Lower leg skin (tissue), 4 donors: ENCODE measurements at regions not wholly inside any gene's neighbourhood (a gene's known extent, or its start where the extent isn't known, plus 50 kb on each side); places are given as distances from the start of the nearest gene placed in this dataset.

ENCODE experiments used
- DNase-seq, 2 donors: peaks; one replicate each; pipeline ENCODE4 v3.0.0-alpha.2; 2019; ENCODE audit warnings: low spot score in 2 of 2
- H3K4me3 ChIP-seq: fragments of 200-600 bp; sonication (generic); 2 replicates; pipeline ENCODE4 v1.5.1; 2017; ENCODE audit warnings: mild to moderate bottlenecking, low read depth; ENCODE audit not compliant: poor library complexity, severe bottlenecking
- POLR2A ChIP-seq, 2 donors: fragments of 450-650 bp; IDR thresholded peaks; one replicate each; pipeline ENCODE4 v1.6.1; 2016 to 2017; ENCODE audit warnings: antibody characterized with exemption in 2 of 2, mild to moderate bottlenecking in 1 of 2, moderate library complexity in 1 of 2
- WGBS, 2 donors: methylation state at CpG; one replicate each; pipeline ENCODE4 v1.1.5; 2018; 5-methylcytosine and 5-hydroxymethylcytosine counted together
- intact Hi-C: fragments of 100-400 bp; cut with DNase I; formaldehyde crosslinking; loops from one replicate; pipeline ENCODE4 v1.15.0; 2023; ENCODE audit warnings: low total_unique reads
- TF ChIP-seq, protein P1 (sequence below), 3 donors: fragments of 450-650 bp; IDR thresholded peaks; one replicate each; pipeline ENCODE4 v1.5.1; 2016; ENCODE audit warnings: antibody characterized with exemption in 3 of 3, mild to moderate bottlenecking in 3 of 3, moderate library complexity in 2 of 3

DNA sequence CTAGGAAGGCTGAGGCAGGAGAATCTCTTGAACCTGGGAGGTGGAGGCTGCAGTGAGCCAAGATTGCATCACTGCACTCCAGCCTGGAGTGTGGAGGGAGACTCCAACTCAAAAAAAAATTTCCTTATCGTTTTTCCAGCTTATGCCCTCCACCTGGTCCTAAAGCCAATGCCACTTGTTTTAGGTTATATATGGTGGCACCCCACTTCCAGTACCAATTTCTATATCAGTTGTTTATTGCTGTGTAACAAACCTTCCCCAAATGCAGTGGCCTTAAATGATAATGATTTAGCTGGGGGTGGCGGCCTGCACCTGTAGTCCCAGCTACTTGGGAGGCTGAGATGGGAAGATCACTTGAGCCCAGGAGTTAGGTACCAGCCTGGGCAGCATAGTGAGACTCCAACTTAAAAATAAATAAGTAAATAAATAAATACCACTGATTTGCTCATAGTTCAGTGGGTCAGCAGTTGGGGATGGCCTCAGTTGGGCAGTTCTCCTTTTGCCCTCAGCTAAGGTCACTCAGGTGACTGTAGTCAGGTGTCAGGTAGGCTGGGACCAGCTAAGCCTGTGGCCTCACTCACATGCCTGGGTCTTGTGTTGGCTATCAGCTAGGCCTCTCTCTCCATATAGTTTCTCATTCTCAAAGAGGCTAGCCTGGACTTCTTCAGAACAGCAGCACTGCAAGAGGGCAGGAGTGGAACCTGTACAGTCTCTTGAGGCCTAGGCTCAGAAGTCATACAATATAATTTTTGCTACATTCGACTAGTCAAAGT, 113.7 kb upstream of the GATA6 start:
- TF ChIP-seq, protein P1, sequence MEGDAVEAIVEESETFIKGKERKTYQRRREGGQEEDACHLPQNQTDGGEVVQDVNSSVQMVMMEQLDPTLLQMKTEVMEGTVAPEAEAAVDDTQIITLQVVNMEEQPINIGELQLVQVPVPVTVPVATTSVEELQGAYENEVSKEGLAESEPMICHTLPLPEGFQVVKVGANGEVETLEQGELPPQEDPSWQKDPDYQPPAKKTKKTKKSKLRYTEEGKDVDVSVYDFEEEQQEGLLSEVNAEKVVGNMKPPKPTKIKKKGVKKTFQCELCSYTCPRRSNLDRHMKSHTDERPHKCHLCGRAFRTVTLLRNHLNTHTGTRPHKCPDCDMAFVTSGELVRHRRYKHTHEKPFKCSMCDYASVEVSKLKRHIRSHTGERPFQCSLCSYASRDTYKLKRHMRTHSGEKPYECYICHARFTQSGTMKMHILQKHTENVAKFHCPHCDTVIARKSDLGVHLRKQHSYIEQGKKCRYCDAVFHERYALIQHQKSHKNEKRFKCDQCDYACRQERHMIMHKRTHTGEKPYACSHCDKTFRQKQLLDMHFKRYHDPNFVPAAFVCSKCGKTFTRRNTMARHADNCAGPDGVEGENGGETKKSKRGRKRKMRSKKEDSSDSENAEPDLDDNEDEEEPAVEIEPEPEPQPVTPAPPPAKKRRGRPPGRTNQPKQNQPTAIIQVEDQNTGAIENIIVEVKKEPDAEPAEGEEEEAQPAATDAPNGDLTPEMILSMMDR (IDR thresholded peaks at IDR 0.05): no peak
- TF ChIP-seq POLR2A (IDR thresholded peaks at IDR 0.05): no peak
- WGBS, 2 donors: 82 to 87% methylated on average over 3 of the region's 3 CpGs
- DNase-seq: no peak
- intact Hi-C loops: loop anchor here (10.0 kb wide), 1 partner anchor 1051 kb away; no protein-coding TSS in a partner anchor
- H3K4me3 ChIP-seq: no peak overlapping the region

DNA sequence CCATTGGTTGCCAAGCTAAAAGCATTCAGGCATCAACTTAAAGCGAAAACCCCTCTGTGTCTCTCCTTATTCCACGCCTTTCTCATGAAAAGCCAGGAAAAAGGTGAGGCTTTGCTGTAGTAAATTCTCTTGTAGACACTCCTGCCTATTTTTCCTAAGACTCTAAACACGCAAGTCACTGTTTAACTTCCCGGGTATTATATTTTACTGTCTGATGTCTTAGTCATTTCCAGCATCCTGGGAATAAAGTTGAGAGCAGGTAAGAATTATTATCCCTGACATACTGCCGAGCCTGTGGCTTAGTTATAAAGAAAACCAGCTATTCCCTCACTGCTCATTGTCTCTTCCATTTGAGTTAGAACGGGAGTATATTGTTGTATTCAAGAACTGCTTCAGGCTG, 112.4 kb upstream of the GATA6 start:
- 71 to 84% methylated on average over 6 of the region's 6 CpGs for WGBS, 2 donors
- no peak overlapping the region for H3K4me3 ChIP-seq
- no peak for TF ChIP-seq POLR2A (IDR thresholded peaks at IDR 0.05)
- TF ChIP-seq, protein P1 (IDR thresholded peaks at IDR 0.05): no peak
- no peak for DNase-seq
- intact Hi-C loops: loop anchor here (10.0 kb wide), 1 partner anchor 1052 kb away; no protein-coding TSS in a partner anchor

DNA sequence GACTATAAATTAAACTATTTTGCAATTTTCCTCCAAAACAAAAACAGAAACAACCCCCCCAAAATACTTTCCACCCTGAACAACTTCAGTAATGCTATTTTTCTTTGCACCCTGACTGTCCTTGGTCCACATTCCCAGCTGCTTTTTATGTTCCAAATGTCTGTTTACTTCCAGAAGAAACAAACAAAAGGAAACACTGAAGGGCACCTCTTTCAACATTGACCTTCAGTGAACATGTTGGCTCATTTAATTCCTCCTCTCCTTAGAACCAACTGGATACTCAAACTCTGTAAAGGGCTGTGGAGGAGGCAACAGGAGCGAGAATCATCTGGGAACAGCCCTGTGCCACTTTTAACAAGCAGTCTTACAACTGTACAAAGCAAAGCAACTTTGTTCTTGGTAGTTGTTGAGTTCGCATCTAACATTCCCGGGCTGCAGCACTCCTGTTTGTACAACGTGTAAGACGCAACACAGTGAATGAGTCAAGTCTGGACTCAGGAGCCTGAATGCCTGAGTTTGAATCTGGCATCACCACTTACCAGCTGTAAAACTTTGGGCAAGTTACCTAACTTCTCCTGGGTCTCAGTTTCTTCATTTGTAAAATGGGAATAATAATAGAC, 111.4 kb upstream of the GATA6 start:
- intact Hi-C loops: loop anchor here (10.0 kb wide), 1 partner anchor 1053 kb away; no protein-coding TSS in a partner anchor
- DNase-seq: no peak

DNA sequence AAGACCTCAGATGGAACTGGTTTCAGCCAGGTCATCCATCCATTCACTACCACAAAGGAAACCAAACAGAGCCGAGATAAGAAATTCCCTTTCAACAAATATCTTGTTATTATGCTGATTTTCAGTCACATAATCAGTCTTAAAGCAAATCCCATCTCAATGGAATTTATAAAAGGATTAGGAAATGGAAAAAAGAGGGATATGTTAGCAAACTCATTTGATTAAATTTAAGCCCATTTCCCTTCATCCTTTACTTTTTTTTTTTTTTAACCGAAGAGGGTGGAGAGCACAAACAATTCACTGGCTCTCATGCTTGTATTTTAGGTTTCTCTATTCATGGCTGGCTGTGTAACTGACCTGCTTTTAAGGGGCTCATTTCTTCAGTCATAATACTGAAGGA, 109.0 kb upstream of the GATA6 start:
- 71 to 72% methylated on average over 2 of the region's 2 CpGs for WGBS, 2 donors
- no peak for TF ChIP-seq POLR2A (IDR thresholded peaks at IDR 0.05)

More for the DNA sequence above, 111.4 kb upstream of the GATA6 start:
- no peak for TF ChIP-seq POLR2A (IDR thresholded peaks at IDR 0.05)
- TF ChIP-seq, protein P1 (IDR thresholded peaks at IDR 0.05): no peak
- 67 to 68% methylated on average over 5 of the region's 5 CpGs for WGBS, 2 donors
- H3K4me3 ChIP-seq: no peak overlapping the region

DNA sequence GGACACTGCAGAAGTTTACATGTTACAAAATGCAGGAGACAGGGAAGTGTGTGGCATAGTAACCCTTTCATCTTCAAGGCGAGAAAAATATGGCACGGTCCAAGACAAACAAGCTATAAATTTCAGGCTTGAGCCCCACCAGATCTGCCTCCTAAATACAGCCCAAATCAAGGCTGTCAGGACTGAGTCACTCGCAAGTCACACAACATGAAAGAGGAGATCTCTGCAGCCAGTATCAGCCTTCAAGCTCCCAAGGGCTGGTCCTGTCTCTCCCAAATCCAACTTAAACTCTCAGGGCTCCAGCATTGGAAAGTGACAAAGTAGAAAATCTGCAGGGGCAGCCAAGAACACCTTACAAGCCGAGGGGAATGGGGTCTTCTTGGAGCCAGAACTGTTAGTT, 106.3 kb upstream of the GATA6 start:
- DNase-seq: no peak
- intact Hi-C loops: no loop called here
- WGBS, 2 donors: 67 to 68% methylated on average over 4 of the region's 4 CpGs
- no peak for TF ChIP-seq POLR2A (IDR thresholded peaks at IDR 0.05)
- TF ChIP-seq, protein P1 (IDR thresholded peaks at IDR 0.05): no peak
- no peak overlapping the region for H3K4me3 ChIP-seq

More for the DNA sequence above, 109.0 kb upstream of the GATA6 start:
- no peak for DNase-seq
- intact Hi-C loops: no loop called here
- no peak overlapping the region for H3K4me3 ChIP-seq

DNA sequence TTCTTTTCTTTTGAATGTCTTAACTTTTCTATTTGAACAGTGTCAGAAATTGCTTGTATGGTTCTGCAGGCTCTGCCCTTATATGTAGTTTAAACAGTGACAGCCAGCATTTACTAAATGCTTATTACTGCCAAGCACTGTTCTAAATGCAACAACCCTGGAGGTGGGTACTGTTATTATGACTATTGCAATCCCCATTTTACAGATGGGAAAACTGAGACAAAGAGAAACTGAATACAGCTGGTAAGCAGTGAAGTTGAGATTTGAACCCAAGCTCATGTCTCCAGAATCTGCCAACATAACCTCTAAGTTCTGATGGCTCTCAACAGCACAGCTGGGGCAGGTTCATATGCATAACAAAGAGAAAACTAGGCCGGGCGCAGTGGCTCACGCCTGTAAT, 105.7 kb upstream of the GATA6 start:
- H3K4me3 ChIP-seq: no peak overlapping the region
- intact Hi-C loops: no loop called here
- WGBS, 2 donors: 87 to 90% methylated on average over 3 of the region's 3 CpGs
- TF ChIP-seq, protein P1 (IDR thresholded peaks at IDR 0.05): no peak
- TF ChIP-seq POLR2A (IDR thresholded peaks at IDR 0.05): no peak
- DNase-seq: no peak
